ENCODE measurements at regions not wholly inside any gene's neighbourhood (a gene's known extent, or its start where the extent isn't known, plus 50 kb on each side); places are given as distances from the start of the nearest gene placed in this dataset.
A peak's percentile ranks its signal among the peaks of the same experiment; 100 is the strongest.

GRCh38 chr18:25646971-25647370 lies 295.0 kb upstream of the ZNF521 start:
- DNase-seq (ENCODE audit: low spot score) = no peak

GRCh38 chr18:25639596-25639995 lies 287.6 kb upstream of the ZNF521 start:
- no peak for DNase-seq (ENCODE audit: low spot score)

- DNase-seq (ENCODE audit: low spot score) = no peak
Measured at GRCh38 chr18:25633563-25633962, 281.6 kb upstream of the ZNF521 start.

- no peak for DNase-seq (ENCODE audit: low spot score)
Measured at GRCh38 chr18:25630682-25631081, 278.7 kb upstream of the ZNF521 start.

GRCh38 chr18:25621682-25622081 lies 269.7 kb upstream of the ZNF521 start:
- DNase-seq (ENCODE audit: low spot score) = no peak

GRCh38 chr18:25621144-25621543 lies 269.2 kb upstream of the ZNF521 start:
- DNase-seq (ENCODE audit: low spot score) = no peak

GRCh38 chr18:25614168-25614567 lies 262.2 kb upstream of the ZNF521 start:
- no peak for DNase-seq (ENCODE audit: low spot score)

- DNase-seq (ENCODE audit: low spot score) = no peak
Measured at GRCh38 chr18:25612466-25612865, 260.5 kb upstream of the ZNF521 start.

- no peak for DNase-seq (ENCODE audit: low spot score)
Measured at GRCh38 chr18:25608091-25608490, 256.1 kb upstream of the ZNF521 start.

- no peak for DNase-seq (ENCODE audit: low spot score)
Measured at GRCh38 chr18:25604894-25605597, 253.1 kb upstream of the ZNF521 start.

- no peak for DNase-seq (ENCODE audit: low spot score)
Measured at GRCh38 chr18:25604196-25604893, 252.4 kb upstream of the ZNF521 start.

- no peak for DNase-seq (ENCODE audit: low spot score)
Measured at GRCh38 chr18:25599443-25599842, 247.5 kb upstream of the ZNF521 start.

- no peak for DNase-seq (ENCODE audit: low spot score)
Measured at GRCh38 chr18:25597476-25597875, 245.5 kb upstream of the ZNF521 start.

GRCh38 chr18:25595274-25596060 lies 243.5 kb upstream of the ZNF521 start:
- DNase-seq (ENCODE audit: low spot score) = no peak

GRCh38 chr18:25594351-25594750 lies 242.4 kb upstream of the ZNF521 start:
- no peak for DNase-seq (ENCODE audit: low spot score)

- no peak for DNase-seq (ENCODE audit: low spot score)
Measured at GRCh38 chr18:25592804-25593360, 240.9 kb upstream of the ZNF521 start.

- DNase-seq (ENCODE audit: low spot score) = no peak
Measured at GRCh38 chr18:25590456-25590855, 238.5 kb upstream of the ZNF521 start.

GRCh38 chr18:25587545-25587944 lies 235.6 kb upstream of the ZNF521 start:
- DNase-seq (ENCODE audit: low spot score) = no peak

GRCh38 chr18:25568986-25569385 lies 217.0 kb upstream of the ZNF521 start:
- DNase-seq (ENCODE audit: low spot score) = no peak

- DNase-seq (ENCODE audit: low spot score) = no peak
Measured at GRCh38 chr18:25563816-25564683, 212.1 kb upstream of the ZNF521 start.

GRCh38 chr18:25563346-25563745 lies 211.4 kb upstream of the ZNF521 start:
- no peak for DNase-seq (ENCODE audit: low spot score)

- peak; percentile 30 for DNase-seq (ENCODE audit: low spot score)
Measured at GRCh38 chr18:25561918-25562317, 210.0 kb upstream of the ZNF521 start.
